ENCODE measurements at regions not wholly inside any gene's neighbourhood (a gene's known extent, or its start where the extent isn't known, plus 50 kb on each side); places are given as distances from the start of the nearest gene placed in this dataset.

DNA sequence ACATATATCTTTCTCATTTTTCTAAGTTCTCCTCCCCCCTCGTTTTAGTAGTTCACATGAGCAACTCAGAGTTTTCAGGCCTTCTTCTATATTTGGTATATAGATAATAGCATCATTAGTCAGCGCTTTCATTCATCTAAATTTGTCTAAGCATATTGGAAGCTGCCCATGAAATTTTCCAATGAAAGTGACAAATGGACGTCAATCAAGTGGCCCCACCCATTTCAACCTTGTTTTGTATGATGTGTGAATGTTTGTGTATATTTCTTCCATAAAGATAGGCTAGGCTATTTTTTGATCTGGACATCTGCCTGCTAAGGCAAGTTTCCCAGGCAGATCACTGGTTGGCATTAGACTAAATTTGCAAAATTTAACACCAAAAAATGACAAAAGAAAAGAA is 104.0 kb upstream of the SSBP2 start:
- POLR2A ChIA-PET (ENCODE audit: low non-redundant PET) = no interaction called here
- DNase-seq (ENCODE audit: low spot score) = no peak
- CTCF ChIA-PET = interaction anchor here (1.0 kb wide), 1 partner anchor 103 kb away, joined by 3 read pairs; no protein-coding TSS in a partner anchor

DNA sequence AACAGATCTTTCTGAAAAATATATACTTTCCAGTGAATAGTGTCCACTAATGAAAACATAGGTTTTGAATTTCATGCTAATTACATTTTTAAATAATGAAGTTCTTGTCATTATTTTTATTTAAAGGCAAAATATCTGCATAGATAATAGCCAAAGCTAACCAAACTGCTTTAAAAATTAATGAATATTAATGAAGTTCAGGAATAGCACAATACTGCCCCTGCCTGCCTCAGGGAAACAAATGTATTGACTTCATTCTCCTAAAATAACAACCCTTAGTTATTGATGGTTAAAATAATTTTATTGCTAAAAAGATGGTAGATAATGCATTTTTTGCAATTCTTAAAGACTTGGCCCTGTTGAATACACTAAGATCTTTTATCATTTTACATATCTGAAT is 103.6 kb upstream of the SSBP2 start:
- ChIA-PET CTCF (interaction anchor here (1.0 kb wide), 1 partner anchor 102 kb away, joined by 3 read pairs; no protein-coding TSS in a partner anchor), POLR2A (ENCODE audit: low non-redundant PET) (no interaction called here)
- no peak for DNase-seq (ENCODE audit: low spot score)
- TF ChIP-seq, protein P1, sequence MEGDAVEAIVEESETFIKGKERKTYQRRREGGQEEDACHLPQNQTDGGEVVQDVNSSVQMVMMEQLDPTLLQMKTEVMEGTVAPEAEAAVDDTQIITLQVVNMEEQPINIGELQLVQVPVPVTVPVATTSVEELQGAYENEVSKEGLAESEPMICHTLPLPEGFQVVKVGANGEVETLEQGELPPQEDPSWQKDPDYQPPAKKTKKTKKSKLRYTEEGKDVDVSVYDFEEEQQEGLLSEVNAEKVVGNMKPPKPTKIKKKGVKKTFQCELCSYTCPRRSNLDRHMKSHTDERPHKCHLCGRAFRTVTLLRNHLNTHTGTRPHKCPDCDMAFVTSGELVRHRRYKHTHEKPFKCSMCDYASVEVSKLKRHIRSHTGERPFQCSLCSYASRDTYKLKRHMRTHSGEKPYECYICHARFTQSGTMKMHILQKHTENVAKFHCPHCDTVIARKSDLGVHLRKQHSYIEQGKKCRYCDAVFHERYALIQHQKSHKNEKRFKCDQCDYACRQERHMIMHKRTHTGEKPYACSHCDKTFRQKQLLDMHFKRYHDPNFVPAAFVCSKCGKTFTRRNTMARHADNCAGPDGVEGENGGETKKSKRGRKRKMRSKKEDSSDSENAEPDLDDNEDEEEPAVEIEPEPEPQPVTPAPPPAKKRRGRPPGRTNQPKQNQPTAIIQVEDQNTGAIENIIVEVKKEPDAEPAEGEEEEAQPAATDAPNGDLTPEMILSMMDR (conservative IDR thresholded peaks at IDR 0.05; ENCODE audit: low read depth) = no peak; the same call in 1 of the 2 replicates
- no peak overlapping the region for H3K27ac ChIP-seq

More for the DNA sequence above, 104.0 kb upstream of the SSBP2 start:
- TF ChIP-seq, protein P1 (conservative IDR thresholded peaks at IDR 0.05; ENCODE audit: low read depth) = no peak
- H3K27ac ChIP-seq = no peak overlapping the region

DNA sequence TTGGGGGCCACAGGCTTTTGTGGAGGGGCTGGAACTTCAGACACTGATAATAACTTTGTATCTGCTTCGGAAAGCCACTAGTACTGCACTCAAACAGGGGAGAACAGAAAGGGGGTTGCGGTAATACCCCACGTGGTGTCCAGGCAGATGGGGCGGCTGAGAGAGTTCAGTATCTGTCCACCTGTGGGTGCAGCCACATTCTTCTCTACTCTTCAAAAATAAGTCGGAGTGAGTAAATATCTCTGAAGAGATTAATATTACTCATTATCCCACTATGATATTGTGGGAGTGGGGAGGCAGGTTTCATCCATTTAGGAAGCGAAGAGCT is 102.1 kb upstream of the SSBP2 start:
- DNase-seq (ENCODE audit: low spot score) = no peak
- TF ChIP-seq, protein P1 (conservative IDR thresholded peaks at IDR 0.05; ENCODE audit: low read depth) = no peak
- CTCF ChIA-PET = interaction anchor here (1.5 kb wide), 1 partner anchor 102 kb away, joined by 8 read pairs; the partner anchor contains the start of gene SSBP2
- H3K27ac ChIP-seq = peak overlapping the region; percentile 94
- POLR2A ChIA-PET (ENCODE audit: low non-redundant PET) = no interaction called here

DNA sequence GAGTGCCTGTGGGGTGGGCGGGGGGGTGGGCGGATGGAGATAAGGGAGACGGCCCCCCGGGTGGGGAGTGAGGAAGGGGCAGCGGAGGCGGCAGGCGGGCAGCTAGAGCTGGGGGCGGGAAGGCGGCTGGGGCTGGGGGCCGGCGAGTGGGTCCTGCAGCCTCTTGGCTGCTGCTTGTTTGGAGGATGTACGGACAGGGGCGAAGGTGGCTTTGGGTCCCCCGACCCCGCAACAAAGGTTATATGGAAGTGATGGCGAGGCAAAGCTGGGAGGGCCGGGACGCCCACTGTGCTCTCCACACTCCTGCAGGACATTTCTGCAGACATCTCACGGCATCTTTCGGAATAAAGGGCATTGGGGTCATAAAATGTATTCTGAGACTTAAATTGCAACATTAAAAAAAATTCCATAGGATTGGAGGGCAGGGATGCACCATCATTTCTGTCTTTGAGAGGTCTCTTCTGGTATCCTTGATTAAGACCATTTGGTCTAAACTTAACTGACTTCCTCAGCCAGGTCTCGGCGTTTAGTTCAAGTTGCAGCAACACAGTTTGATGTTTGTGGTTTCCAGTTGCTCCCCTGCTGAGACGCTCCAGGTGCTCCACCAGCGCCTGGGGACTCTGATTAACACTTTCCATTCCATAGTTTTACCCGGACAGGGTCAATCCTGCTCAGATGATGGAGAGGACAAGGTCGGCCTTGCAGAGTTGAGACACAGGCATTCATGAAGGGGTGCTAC is 101.6 kb upstream of the SSBP2 start:
- CTCF ChIA-PET = interaction anchor here (0.5 to 1.5 kb wide), 3 partner anchors 102 to 346 kb away, joined by 3 to 8 read pairs (median 4); partner anchors contain the start of gene SSBP2
- TF ChIP-seq, protein P1 (conservative IDR thresholded peaks at IDR 0.05; ENCODE audit: low read depth) = no peak
- POLR2A ChIA-PET (ENCODE audit: low non-redundant PET) = interaction anchor here (0.6 to 3.1 kb wide), 4 partner anchors 28 to 255 kb away, joined by 3 to 43 read pairs (median 4); partner anchors contain the start of gene SSBP2
- DNase-seq (ENCODE audit: low spot score) = no peak
- H3K27ac ChIP-seq = peak overlapping the region; percentile 94

DNA sequence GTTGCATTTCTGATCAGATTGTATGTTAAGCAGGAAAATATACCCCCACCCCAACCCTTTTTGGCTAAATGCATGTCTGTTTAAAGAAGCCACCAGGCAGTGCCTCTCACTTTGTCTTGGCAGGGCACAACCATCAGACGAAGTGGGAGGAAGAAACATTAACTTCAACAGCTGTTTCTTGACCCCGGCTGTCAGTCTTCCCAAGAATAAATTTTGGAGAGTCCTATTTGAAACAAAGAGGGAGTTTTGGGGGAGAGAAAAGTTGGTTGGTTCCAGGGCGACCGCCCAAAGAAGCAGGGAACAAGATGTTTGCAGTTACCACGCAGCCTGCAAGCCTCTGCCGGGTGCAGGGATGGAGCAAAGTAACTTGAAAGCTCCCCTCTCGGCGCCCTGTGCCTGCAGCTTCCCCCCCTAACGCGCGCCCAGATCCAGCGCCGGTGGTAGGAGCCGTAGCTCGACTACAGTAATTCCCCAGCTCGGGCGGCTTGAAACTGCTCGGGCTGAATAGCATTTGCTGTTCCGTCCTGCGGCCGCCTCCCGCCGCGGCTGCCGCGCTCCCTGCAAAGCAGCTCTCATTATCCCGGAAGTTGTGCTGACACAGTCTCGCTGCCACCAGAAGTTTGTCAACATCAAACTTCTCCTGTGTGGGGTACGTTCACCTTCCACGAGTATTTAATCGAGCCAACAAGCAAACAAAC is 100.7 kb upstream of the SSBP2 start:
- TF ChIP-seq, protein P1 (conservative IDR thresholded peaks at IDR 0.05; ENCODE audit: low read depth) = no peak
- POLR2A ChIA-PET (ENCODE audit: low non-redundant PET) = interaction anchor here (0.6 to 3.1 kb wide), 6 partner anchors 21 to 255 kb away, joined by 3 to 43 read pairs (median 4); partner anchors contain the start of genes ATG10 and SSBP2
- CTCF ChIA-PET = interaction anchor here (0.5 to 1.5 kb wide), 3 partner anchors 101 to 345 kb away, joined by 3 to 8 read pairs (median 4); partner anchors contain the start of gene SSBP2
- peak; percentile 95 for DNase-seq (ENCODE audit: low spot score)
- peak overlapping the region; percentile 94 for H3K27ac ChIP-seq
